Breast epithelium (tissue), 4 donors: ENCODE measurements at regions not wholly inside any gene's neighbourhood (a gene's known extent, or its start where the extent isn't known, plus 50 kb on each side); places are given as distances from the start of the nearest gene placed in this dataset.

Experiments
- DNase-seq, 2 donors: peaks; one replicate each; pipeline ENCODE4 v3.0.0-alpha.2; 2019; ENCODE audit warnings: low spot score in 2 of 2
- H3K27ac ChIP-seq, 2 donors: fragments of 200-600 bp; sonication (generic) in 1 of 2; one replicate each; pipeline ENCODE4 v1.5.1; 2016 to 2019; ENCODE audit warnings: mild to moderate bottlenecking in 1 of 2
- H3K27me3 ChIP-seq, 2 donors: fragments of 200-600 bp; sonication (generic) in 1 of 2; one replicate each; pipeline versions ENCODE4 v1.5.1 to v1.6.0; 2017 to 2019; ENCODE audit warnings: control low read depth in 1 of 2, mild to moderate bottlenecking in 1 of 2
- H3K36me3 ChIP-seq: fragments of 200-600 bp; one replicate; pipeline ENCODE4 v1.5.1; 2019
- H3K4me1 ChIP-seq, 2 donors: fragments of 200-600 bp; sonication (generic); one replicate each; pipeline ENCODE4 v1.5.1; 2016 to 2019; ENCODE audit warnings: control low read depth in 1 of 2
- H3K4me3 ChIP-seq, 3 donors: fragments of 200-600 bp; sonication (generic); 1 replicate in 2 of 3; 2 replicates in 1 of 3; pipeline ENCODE4 v1.5.1; 2016 to 2019; ENCODE audit warnings: mild to moderate bottlenecking in 3 of 3, moderate library complexity in 2 of 3
- H3K9me3 ChIP-seq, 2 donors: fragments of 200-600 bp; sonication (generic) in 1 of 2; one replicate each; pipeline ENCODE4 v1.5.1; 2016 to 2019; ENCODE audit warnings: control low read depth in 1 of 2
- CTCF ChIP-seq, 3 donors: fragments of 450-650 bp; IDR thresholded peaks; one replicate each; pipeline ENCODE4 v1.5.1; 2016 to 2017; ENCODE audit warnings: antibody characterized with exemption in 3 of 3, mild to moderate bottlenecking in 3 of 3, moderate library complexity in 3 of 3
- POLR2A ChIP-seq: fragments of 450-650 bp; IDR thresholded peaks from one replicate; pipeline ENCODE4 v1.6.1; 2016; ENCODE audit warnings: antibody characterized with exemption, mild to moderate bottlenecking, moderate library complexity
- POLR2AphosphoS5 ChIP-seq, 3 donors: sonication (generic); formaldehyde crosslinking; IDR thresholded peaks; one replicate each; pipeline ENCODE4 v1.6.1; 2017; ENCODE audit warnings: antibody characterized with exemption in 3 of 3
- intact Hi-C: fragments of 100-400 bp; cut with DNase I; formaldehyde crosslinking; loops from one replicate; pipeline ENCODE4 v1.15.1; 2023; ENCODE audit warnings: low total_unique reads

- H3K4me3 ChIP-seq, result no peak overlapping the region
Measured at GRCh38 chr3:30512576-30512975, 93.8 kb upstream of the TGFBR2 start.

DNA sequence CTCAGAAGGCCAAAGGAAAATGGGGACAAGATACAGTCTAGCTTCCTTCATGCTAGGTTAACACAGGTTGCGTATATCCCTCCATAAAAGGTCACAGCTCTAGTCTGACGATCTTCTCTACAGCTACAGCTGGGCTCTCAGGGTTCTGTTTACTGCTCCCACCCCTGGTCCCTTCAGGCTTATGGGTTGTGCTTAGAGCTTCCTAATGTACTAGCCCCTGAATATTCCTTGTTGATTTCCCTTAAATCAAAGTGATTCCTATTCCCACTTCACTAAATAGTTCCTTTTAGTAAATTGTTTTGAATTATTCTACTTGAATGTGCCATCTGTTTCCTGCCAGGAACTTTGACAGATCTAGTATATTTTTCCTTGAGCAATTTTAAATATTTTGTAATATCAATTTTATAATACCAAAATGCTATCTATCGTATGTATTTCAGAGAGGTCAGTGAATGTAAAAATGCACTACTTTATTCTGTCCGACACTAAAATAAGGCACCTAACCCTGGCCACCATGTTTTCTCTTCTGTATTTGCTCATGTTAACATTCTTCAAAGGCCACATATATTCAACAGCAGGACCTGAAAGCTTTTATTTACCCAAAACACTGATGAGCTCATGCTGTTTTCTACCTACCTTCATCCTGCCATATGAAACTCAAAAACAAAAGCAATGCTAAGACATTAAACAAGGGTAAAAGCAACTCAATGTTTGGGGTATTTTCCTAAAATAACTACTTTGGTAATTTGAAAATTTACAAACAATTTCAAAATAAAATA lies 92.8 kb upstream of the TGFBR2 start:
- intact Hi-C loops, result no loop called here
- Histone ChIP-seq H3K4me3 (no peak overlapping the region), H3K4me1 (no peaks in the 10 kb centered on the region), H3K36me3 (no peaks in the 10 kb centered on the region), H3K27ac (peak overlapping the region in 1 of 2 donors; percentile 36), H3K9me3 (no peaks in the 10 kb centered on the region), H3K27me3 (no peaks in the 10 kb centered on the region)
- TF ChIP-seq POLR2AphosphoS5 (IDR thresholded peaks at IDR 0.05), result no peak
- DNase-seq, result no peak

More at GRCh38 chr3:30512576-30512975, 93.8 kb upstream of the TGFBR2 start:
- no peak for DNase-seq
- Histone ChIP-seq H3K27me3 (no peaks in the 10 kb centered on the region), H3K27ac (peak overlapping the region; percentile 43 to 83), H3K4me1 (no peaks in the 10 kb centered on the region), H3K9me3 (no peaks in the 10 kb centered on the region), H3K36me3 (no peaks in the 10 kb centered on the region)
- intact Hi-C loops, result no loop called here
- no peak for TF ChIP-seq CTCF (IDR thresholded peaks at IDR 0.05)
- no peak for TF ChIP-seq POLR2AphosphoS5 (IDR thresholded peaks at IDR 0.05)
- TF ChIP-seq POLR2A, result no peak

DNA sequence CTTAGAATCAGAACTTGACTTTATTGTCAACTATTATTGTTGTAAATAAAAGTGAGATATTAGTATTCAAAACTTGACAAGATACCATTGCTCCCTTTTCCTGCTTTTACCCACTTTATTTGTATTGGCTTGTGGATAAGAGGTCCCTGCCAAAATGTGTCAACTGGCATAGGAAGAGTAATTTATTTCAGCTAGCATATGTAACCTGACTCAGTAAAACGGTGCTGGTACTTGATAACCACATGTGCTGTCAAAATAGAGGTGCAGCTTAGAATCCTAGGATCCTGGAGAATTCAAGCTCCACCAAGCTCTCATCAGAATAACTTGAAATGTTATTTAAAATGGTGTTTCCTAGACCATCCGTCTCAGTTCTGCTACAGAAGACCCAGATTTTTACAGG lies 90.2 kb upstream of the TGFBR2 start:
- DNase-seq, result no peak
- TF ChIP-seq POLR2AphosphoS5 (IDR thresholded peaks at IDR 0.05) (no peak), POLR2A (no peak), CTCF (IDR thresholded peaks at IDR 0.05) (no peak)
- Histone ChIP-seq H3K4me3 (no peak overlapping the region), H3K27me3 (no peaks in the 10 kb centered on the region), H3K36me3 (no peaks in the 10 kb centered on the region), H3K4me1 (peaks cover 0 to 5% of the 10 kb centered on the region in 2 donors), H3K9me3 (no peaks in the 10 kb centered on the region), H3K27ac (peak overlapping the region in 1 of 2 donors; percentile 69)
- intact Hi-C loops, result no loop called here

DNA sequence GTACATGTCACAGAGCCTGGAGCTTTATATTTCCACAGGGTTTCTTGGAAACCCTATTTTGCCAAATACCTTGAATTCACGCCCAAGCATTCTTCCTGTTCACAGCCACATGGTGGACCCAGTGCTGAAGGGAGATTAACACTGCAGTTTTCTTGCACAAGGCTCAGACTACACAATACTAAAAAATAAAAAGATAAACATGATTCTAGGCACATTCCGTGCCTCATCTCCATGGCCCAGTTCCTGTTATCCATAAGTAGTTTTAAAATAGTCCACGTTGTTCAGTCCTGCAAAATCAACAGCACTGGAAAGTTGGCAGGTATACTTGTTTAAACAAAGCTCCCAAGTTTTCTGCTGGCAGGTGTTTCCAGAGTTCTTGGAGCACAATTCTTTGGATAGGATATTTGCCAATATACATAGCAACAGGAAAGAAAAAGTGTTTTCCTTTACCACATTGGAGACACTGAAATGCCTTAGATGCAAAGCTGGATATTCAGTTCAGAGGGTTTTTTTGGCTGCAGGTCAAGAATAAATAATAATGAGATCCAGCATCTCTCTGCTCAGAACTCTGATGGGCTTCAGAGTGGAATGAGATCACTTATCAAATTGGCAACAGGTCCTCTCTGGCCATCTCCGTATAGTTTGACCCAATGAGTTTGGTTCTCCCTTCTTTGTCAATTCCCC lies 88.1 kb upstream of the TGFBR2 start:
- no peaks in the 10 kb centered on the region for H3K36me3 ChIP-seq
- intact Hi-C loops, result loop anchor here (2.0 kb wide), 1 partner anchor 26 kb away; no protein-coding TSS in a partner anchor
- H3K4me1 ChIP-seq, result peaks cover 0 to 5% of the 10 kb centered on the region in 2 donors
- TF ChIP-seq POLR2A, result no peak
- TF ChIP-seq CTCF (IDR thresholded peaks at IDR 0.05), result peak in 2 of 3 donors; percentile 18 to 23
- TF ChIP-seq POLR2AphosphoS5 (IDR thresholded peaks at IDR 0.05), result peak in 2 of 3 donors; percentile 67 to 82
- no peak overlapping the region for H3K4me3 ChIP-seq
- peak in 1 of 2 donors; percentile 76 for DNase-seq
- H3K27ac ChIP-seq, result peak overlapping the region; percentile 69 to 83
- no peaks in the 10 kb centered on the region for H3K27me3 ChIP-seq
- no peaks in the 10 kb centered on the region for H3K9me3 ChIP-seq

GRCh38 chr3:30518872-30519271 lies 87.5 kb upstream of the TGFBR2 start:
- Histone ChIP-seq H3K36me3 (no peaks in the 10 kb centered on the region), H3K4me3 (no peak overlapping the region)
- intact Hi-C loops, result loop anchor here (2.0 kb wide), 1 partner anchor 26 kb away; no protein-coding TSS in a partner anchor

More at GRCh38 chr3:30518872-30519271, 87.5 kb upstream of the TGFBR2 start:
- DNase-seq, result no peak
- peaks cover 0 to 5% of the 10 kb centered on the region in 2 donors for H3K4me1 ChIP-seq
- H3K9me3 ChIP-seq, result no peaks in the 10 kb centered on the region
- no peak for TF ChIP-seq POLR2A
- TF ChIP-seq POLR2AphosphoS5 (IDR thresholded peaks at IDR 0.05), result no peak
- TF ChIP-seq CTCF (IDR thresholded peaks at IDR 0.05), result no peak
- peak overlapping the region; percentile 69 to 83 for H3K27ac ChIP-seq
- H3K27me3 ChIP-seq, result no peaks in the 10 kb centered on the region
